GM12874 (cell line): ENCODE measurements at regions not wholly inside any gene's neighbourhood (a gene's known extent, or its start where the extent isn't known, plus 50 kb on each side); places are given as distances from the start of the nearest gene placed in this dataset.

Source experiments
- TF ChIP-seq, protein P1 (sequence below): IDR thresholded peaks from 2 replicates; pipeline ENCODE4 v1.5.1; 2011; ENCODE audit warnings: low read depth, mild to moderate bottlenecking, control low read depth, low read length, moderate library complexity; ENCODE audit not compliant: insufficient read depth

DNA sequence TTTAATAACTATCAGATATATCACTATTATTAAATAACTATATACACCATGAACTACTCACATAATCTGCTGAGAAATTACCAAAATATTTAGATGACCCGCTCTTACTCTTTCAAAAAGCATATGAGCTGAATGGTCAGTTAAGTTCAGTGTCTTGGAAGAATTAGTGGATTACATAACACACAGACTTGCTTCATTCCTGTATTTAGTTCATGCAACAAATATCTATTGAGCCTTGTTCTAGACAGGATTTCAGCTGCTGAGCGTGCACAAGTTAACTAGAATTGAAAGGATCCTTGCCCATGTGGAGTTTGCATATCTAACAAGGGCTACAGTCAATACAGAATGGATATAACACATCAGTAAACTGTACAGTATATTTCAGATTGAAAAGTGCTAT is 566.2 kb downstream of the CBLN4 start:
- TF ChIP-seq, protein P1, sequence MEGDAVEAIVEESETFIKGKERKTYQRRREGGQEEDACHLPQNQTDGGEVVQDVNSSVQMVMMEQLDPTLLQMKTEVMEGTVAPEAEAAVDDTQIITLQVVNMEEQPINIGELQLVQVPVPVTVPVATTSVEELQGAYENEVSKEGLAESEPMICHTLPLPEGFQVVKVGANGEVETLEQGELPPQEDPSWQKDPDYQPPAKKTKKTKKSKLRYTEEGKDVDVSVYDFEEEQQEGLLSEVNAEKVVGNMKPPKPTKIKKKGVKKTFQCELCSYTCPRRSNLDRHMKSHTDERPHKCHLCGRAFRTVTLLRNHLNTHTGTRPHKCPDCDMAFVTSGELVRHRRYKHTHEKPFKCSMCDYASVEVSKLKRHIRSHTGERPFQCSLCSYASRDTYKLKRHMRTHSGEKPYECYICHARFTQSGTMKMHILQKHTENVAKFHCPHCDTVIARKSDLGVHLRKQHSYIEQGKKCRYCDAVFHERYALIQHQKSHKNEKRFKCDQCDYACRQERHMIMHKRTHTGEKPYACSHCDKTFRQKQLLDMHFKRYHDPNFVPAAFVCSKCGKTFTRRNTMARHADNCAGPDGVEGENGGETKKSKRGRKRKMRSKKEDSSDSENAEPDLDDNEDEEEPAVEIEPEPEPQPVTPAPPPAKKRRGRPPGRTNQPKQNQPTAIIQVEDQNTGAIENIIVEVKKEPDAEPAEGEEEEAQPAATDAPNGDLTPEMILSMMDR = no peak

DNA sequence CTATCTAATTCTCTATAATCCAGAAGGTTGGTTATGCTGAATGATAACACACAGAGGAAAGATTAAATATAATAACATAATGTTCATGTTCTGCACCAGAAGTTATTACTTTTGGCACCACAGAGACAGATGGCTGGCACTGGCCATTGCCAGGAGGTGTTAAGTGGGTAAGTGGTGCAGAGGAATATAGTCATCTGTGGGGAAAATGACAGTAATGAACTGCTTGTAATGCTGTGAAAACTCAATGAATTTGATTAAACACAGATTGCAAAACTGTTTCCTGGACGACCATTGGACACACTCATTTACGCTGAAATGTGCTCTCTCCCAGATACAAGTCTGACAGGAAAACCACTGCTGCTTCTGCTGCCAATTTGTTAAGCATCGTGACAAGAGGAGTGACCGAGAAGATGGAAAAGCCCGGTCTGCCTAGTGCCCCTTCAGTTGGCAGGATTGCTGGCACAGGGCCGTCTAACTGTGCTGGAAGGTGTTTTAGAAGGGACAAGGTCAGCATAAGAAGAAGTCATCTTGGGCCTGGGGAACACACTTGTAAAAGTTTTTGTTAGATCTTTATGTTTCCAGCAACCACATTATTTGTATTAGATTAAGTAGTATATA is 567.4 kb downstream of the CBLN4 start:
- TF ChIP-seq, protein P1 = no peak

DNA sequence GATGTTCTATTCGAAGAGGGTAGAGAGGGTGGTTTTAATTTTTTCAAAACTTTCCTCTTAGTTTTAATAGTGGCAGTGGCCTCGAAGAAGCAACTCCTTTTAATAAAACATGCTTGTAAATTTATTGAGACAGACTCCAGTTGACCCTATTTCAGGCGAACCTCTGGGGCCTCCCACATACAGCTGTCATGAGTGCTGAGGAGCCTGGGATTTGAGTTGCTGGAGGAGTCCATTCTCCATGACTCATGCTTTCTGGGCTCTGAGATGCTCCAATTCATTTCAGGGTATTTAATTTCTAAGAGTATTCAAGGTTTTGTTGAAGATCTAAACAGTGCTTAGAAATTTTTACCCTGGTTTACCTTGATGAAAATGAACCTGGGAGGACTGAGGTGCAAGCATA is 580.4 kb downstream of the CBLN4 start:
- TF ChIP-seq, protein P1 = no peak

DNA sequence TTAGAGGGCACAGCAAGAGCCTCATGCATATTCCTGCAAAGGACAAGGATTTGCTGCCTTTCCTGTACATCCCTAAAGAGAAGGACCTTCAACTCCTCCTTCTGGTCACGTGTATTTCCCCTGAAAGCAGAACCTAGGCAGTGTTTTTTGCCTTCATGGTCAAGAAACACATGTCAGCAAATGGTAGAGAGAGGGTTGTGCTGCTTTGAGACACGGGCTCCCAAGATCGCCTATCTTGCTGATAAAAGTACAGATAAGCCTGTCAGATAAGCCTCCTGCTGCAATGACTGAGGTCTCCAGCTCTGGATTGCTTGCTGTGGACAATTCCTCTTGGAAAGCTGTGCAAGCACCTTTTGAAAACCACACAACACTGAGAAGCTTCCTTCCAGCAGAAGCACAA is 580.8 kb downstream of the CBLN4 start:
- TF ChIP-seq, protein P1 = no peak

DNA sequence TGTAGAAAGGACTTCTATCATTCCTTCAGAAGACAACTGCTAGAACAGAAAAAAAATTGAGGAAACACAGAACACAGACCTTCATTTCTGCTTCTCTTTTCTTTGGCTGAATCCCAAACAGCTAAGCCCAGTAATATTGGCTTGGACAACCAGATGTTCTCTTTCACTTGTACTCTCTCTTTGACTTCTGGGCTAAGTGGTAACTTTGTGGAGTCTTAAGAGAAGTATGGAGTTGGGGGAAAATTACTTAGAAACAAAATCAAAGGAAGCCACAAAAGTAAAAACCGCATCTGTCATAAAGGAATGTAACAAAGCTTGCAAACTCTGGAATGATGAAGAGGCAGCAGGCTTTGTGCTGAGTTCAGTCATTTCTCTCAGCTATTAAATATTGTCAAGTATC is 587.5 kb downstream of the CBLN4 start:
- TF ChIP-seq, protein P1 = no peak

DNA sequence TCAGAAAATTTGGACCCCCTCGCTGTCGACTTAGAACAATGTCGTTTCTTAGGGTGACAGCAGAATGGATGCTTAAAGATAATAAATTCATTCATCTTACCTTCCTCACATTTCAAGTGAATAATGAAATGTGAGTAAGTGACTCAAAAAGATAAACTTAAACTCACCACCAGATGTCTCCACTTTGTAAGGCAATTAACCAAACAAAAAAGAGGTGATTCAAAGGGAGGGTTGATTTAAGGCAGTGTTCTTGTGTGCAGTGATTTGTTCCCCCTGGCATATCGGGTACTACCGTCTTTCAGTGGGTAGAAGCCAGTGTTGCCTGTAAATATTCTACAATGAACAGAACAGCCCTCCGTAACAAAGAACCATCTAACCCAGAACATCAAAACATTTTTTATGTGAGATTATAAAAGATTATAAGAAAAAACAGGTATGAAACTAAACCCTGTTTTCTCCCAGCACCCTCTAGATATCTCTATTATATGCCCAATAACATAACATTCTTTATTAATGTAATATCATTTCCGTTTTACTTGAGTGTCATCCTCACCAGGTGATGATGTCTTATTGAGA is 589.7 kb downstream of the CBLN4 start:
- TF ChIP-seq, protein P1 = no peak

GRCh38 chr20:55406891-55407290 is 598.4 kb downstream of the CBLN4 start:
- TF ChIP-seq, protein P1 = no peak
